Fibroblast of lung (primary cell): ENCODE measurements at regions not wholly inside any gene's neighbourhood (a gene's known extent, or its start where the extent isn't known, plus 50 kb on each side); places are given as distances from the start of the nearest gene placed in this dataset.

Source experiments
- DNase-seq, 2 donors: peaks; one replicate each; pipeline versions ENCODE4 v3.0.0 to v3.0.0-alpha.2; 2010; ENCODE audit warnings: low read depth in 2 of 2
- H2AFZ ChIP-seq: 2 replicates; pipeline ENCODE4 v1.5.1; 2012; ENCODE audit warnings: low read length, control low read depth, inconsistent platforms
- H3K27ac ChIP-seq: 2 replicates; pipeline ENCODE4 v1.5.1; 2011; ENCODE audit warnings: low read length, control low read depth; ENCODE audit not compliant: insufficient read depth
- H3K27me3 ChIP-seq: 2 replicates; pipeline ENCODE4 v1.5.1; 2011; ENCODE audit warnings: mild to moderate bottlenecking, low read length; ENCODE audit not compliant: control insufficient read depth, insufficient read depth
- H3K36me3 ChIP-seq: 2 replicates; pipeline ENCODE4 v1.5.1; 2011; ENCODE audit warnings: low read length; ENCODE audit not compliant: control insufficient read depth, insufficient read depth
- H3K4me1 ChIP-seq: 2 replicates; pipeline ENCODE4 v1.5.1; 2011; ENCODE audit warnings: low read length; ENCODE audit not compliant: control insufficient read depth, insufficient read depth; ENCODE audit errors: extremely low read depth
- H3K4me2 ChIP-seq: 2 replicates; pipeline ENCODE4 v1.5.1; 2011; ENCODE audit warnings: low read length, control low read depth; ENCODE audit not compliant: insufficient read depth; ENCODE audit errors: extremely low read depth
- H3K4me3 ChIP-seq, 4 experiments: fragments of 200-600 bp in 1 of 4; sonication (generic) in 1 of 4; replicated peaks in 1 of 4; 2 replicates each; pipeline ENCODE4 v1.5.1; 2011 to 2016; ENCODE audit warnings: low read length in 4 of 4, low read depth in 3 of 4, mild to moderate bottlenecking in 3 of 4, control low read depth in 2 of 4, inconsistent platforms in 1 of 4, mixed read lengths in 1 of 4; ENCODE audit not compliant: insufficient read depth in 1 of 4; ENCODE audit errors: control extremely low read depth in 1 of 4
- H3K79me2 ChIP-seq: 2 replicates; pipeline ENCODE4 v1.5.1; 2012; ENCODE audit warnings: mild to moderate bottlenecking, low read length, inconsistent platforms; ENCODE audit not compliant: control insufficient read depth, insufficient read depth
- H3K9ac ChIP-seq: 2 replicates; pipeline ENCODE4 v1.5.1; 2011; ENCODE audit warnings: mild to moderate bottlenecking, low read length, control low read depth; ENCODE audit not compliant: insufficient read depth
- H3K9me3 ChIP-seq: 2 replicates; pipeline ENCODE4 v1.5.1; 2012; ENCODE audit warnings: low read depth, low read length; ENCODE audit not compliant: control insufficient read depth, insufficient read depth
- H4K20me1 ChIP-seq: 2 replicates; pipeline ENCODE4 v1.5.1; 2011; ENCODE audit warnings: low read length; ENCODE audit not compliant: control insufficient read depth, insufficient read depth; ENCODE audit errors: extremely low read depth
- CTCF ChIP-seq, 2 donors: IDR thresholded peaks in 1 of 2; conservative IDR thresholded peaks in 1 of 2; 1 replicate in 1 of 2; 2 replicates in 1 of 2; pipeline ENCODE4 v1.5.1; 2011 to 2012; ENCODE audit warnings: low read length in 2 of 2, control low read depth in 1 of 2, inconsistent platforms in 1 of 2, low read depth in 1 of 2, mild to moderate bottlenecking in 1 of 2
- EZH2 ChIP-seq: IDR thresholded peaks from 2 replicates; pipeline ENCODE4 v1.5.1; 2012; ENCODE audit warnings: low read length, control low read depth, mild to moderate bottlenecking; ENCODE audit errors: missing control alignments

GRCh38 chr5:61808091-61808490, 476.0 kb downstream of the ZSWIM6 start:
- no peaks in the 10 kb centered on the region for H3K36me3 ChIP-seq
- DNase-seq, result no peak
- H3K9ac ChIP-seq, result no peak overlapping the region
- no peak for TF ChIP-seq CTCF (conservative IDR thresholded peaks at IDR 0.05 in 1 of 2, IDR thresholded peaks at IDR 0.05 in 1 of 2; ENCODE audit: low read depth in 1 of 2, low read length in 2 of 2)
- TF ChIP-seq EZH2, result no peak
- H3K79me2 ChIP-seq, result no peaks in the 10 kb centered on the region
- no peak overlapping the region for H3K4me3 ChIP-seq
- H3K4me2 ChIP-seq, result no peak overlapping the region
- no peak overlapping the region for H2AFZ ChIP-seq
- H3K27me3 ChIP-seq, result no peaks in the 10 kb centered on the region
- no peak overlapping the region for H3K27ac ChIP-seq
- no peaks in the 10 kb centered on the region for H3K4me1 ChIP-seq
- no peaks in the 10 kb centered on the region for H3K9me3 ChIP-seq
- no peaks in the 10 kb centered on the region for H4K20me1 ChIP-seq

GRCh38 chr5:61808909-61809308, 476.9 kb downstream of the ZSWIM6 start:
- Histone ChIP-seq H3K4me3 (no peak overlapping the region), H3K9ac (no peak overlapping the region), H4K20me1 (no peaks in the 10 kb centered on the region), H3K36me3 (no peaks in the 10 kb centered on the region), H3K4me1 (no peaks in the 10 kb centered on the region), H3K27me3 (no peaks in the 10 kb centered on the region), H3K79me2 (no peaks in the 10 kb centered on the region), H2AFZ (no peak overlapping the region), H3K4me2 (no peak overlapping the region), H3K9me3 (no peaks in the 10 kb centered on the region), H3K27ac (no peak overlapping the region)
- no peak for TF ChIP-seq CTCF (conservative IDR thresholded peaks at IDR 0.05 in 1 of 2, IDR thresholded peaks at IDR 0.05 in 1 of 2; ENCODE audit: low read depth in 1 of 2, low read length in 2 of 2)
- no peak for TF ChIP-seq EZH2
- no peak for DNase-seq

- Histone ChIP-seq H3K4me1 (no peaks in the 10 kb centered on the region), H4K20me1 (no peaks in the 10 kb centered on the region), H3K4me2 (no peak overlapping the region), H3K79me2 (no peaks in the 10 kb centered on the region), H3K9me3 (no peaks in the 10 kb centered on the region), H2AFZ (no peak overlapping the region), H3K27me3 (no peaks in the 10 kb centered on the region), H3K36me3 (no peaks in the 10 kb centered on the region), H3K27ac (no peak overlapping the region), H3K4me3 (no peak overlapping the region), H3K9ac (no peak overlapping the region)
- DNase-seq, result no peak
- TF ChIP-seq CTCF (conservative IDR thresholded peaks at IDR 0.05 in 1 of 2, IDR thresholded peaks at IDR 0.05 in 1 of 2; ENCODE audit: low read depth in 1 of 2, low read length in 2 of 2), result no peak
- no peak for TF ChIP-seq EZH2
Measured at GRCh38 chr5:61809651-61810050, 477.6 kb downstream of the ZSWIM6 start.
